OCI-LY1 (cell line): ENCODE measurements at regions not wholly inside any gene's neighbourhood (a gene's known extent, or its start where the extent isn't known, plus 50 kb on each side); places are given as distances from the start of the nearest gene placed in this dataset.
"Not testable (repeated sequence)": the region's sequence is repeated elsewhere in the genome, so short reads cannot be mapped to it uniquely, and the experiment has no call there.

Source experiments
- H2AFZ ChIP-seq: fragments of 200-600 bp; sonication (generic), shearing (Covaris generic); 2 replicates; pipeline ENCODE4 v1.6.0; 2014; ENCODE audit warnings: antibody characterized with exemption, mild to moderate bottlenecking, low read length
- H3F3A ChIP-seq: fragments of 200-600 bp; sonication (generic), shearing (Covaris generic); 2 replicates; pipeline ENCODE4 v1.6.0; 2014; ENCODE audit warnings: mild to moderate bottlenecking, antibody characterized with exemption, low read length, moderate library complexity; ENCODE audit not compliant: insufficient read depth
- H3K27ac ChIP-seq: fragments of 200-600 bp; sonication (generic); 2 replicates; pipeline ENCODE4 v1.5.1; 2014; ENCODE audit warnings: low read length, mixed run types, mild to moderate bottlenecking, low read depth; ENCODE audit not compliant: poor library complexity, severe bottlenecking
- H3K27me3 ChIP-seq: fragments of 200-600 bp; sonication (generic); 2 replicates; pipeline ENCODE4 v1.6.0; 2014; ENCODE audit warnings: antibody characterized with exemption, mild to moderate bottlenecking, low read length, moderate library complexity; ENCODE audit not compliant: insufficient read depth
- H3K36me3 ChIP-seq: fragments of 200-600 bp; sonication (generic); 2 replicates; pipeline ENCODE4 v1.6.1; 2014; ENCODE audit warnings: mild to moderate bottlenecking, antibody characterized with exemption, low read length, moderate library complexity, mixed read lengths; ENCODE audit not compliant: insufficient read depth
- H3K4me1 ChIP-seq: fragments of 200-600 bp; sonication (generic); 2 replicates; pipeline ENCODE4 v1.5.1; 2014; ENCODE audit warnings: mild to moderate bottlenecking, low read length, moderate library complexity; ENCODE audit not compliant: insufficient read depth, severe bottlenecking
- H3K4me2 ChIP-seq: fragments of 200-600 bp; sonication (generic), shearing (Covaris generic); 2 replicates; pipeline ENCODE4 v1.6.1; 2014; ENCODE audit warnings: low read length
- H3K4me3 ChIP-seq: fragments of 200-600 bp; sonication (generic); 2 replicates; pipeline ENCODE4 v1.5.1; 2014; ENCODE audit warnings: low read length, low read depth, mild to moderate bottlenecking, mixed read lengths; ENCODE audit not compliant: poor library complexity, severe bottlenecking
- H3K79me2 ChIP-seq: fragments of 200-600 bp; shearing (Covaris generic); 2 replicates; pipeline ENCODE4 v1.6.1; 2016; ENCODE audit warnings: mixed run types, low read length, mixed read lengths; ENCODE audit not compliant: insufficient read depth
- H3K9ac ChIP-seq: fragments of 200-600 bp; sonication (generic), shearing (Covaris generic); 2 replicates; pipeline ENCODE4 v1.6.1; 2014; ENCODE audit warnings: mild to moderate bottlenecking, low read length, mixed read lengths
- H3K9me2 ChIP-seq: fragments of 200-600 bp; sonication (generic), shearing (Covaris generic); 2 replicates; pipeline ENCODE4 v1.6.1; 2014; ENCODE audit warnings: low read depth, mild to moderate bottlenecking, low read length, mixed read lengths
- H3K9me3 ChIP-seq: fragments of 200-600 bp; shearing (Covaris generic); 2 replicates; pipeline ENCODE4 v1.6.1; 2014; ENCODE audit warnings: low read length, mixed read lengths
- H4K20me1 ChIP-seq: fragments of 200-600 bp; sonication (generic), shearing (Covaris generic); 2 replicates; pipeline ENCODE4 v1.6.0; 2016; ENCODE audit warnings: mild to moderate bottlenecking, low read length; ENCODE audit not compliant: insufficient read depth

GRCh38 chr16:21422824-21423223, 144.7 kb upstream of the CRYM start:
- not testable (repeated sequence) for H3K79me2 ChIP-seq, H3K9me3 ChIP-seq, H3F3A ChIP-seq, H3K27me3 ChIP-seq, H2AFZ ChIP-seq, H3K36me3 ChIP-seq, H3K9ac ChIP-seq, H3K9me2 ChIP-seq, H3K27ac ChIP-seq, H3K4me1 ChIP-seq, H4K20me1 ChIP-seq, H3K4me3 ChIP-seq, H3K4me2 ChIP-seq

- not testable (repeated sequence) for H3K9ac ChIP-seq, H3K4me3 ChIP-seq, H3K4me2 ChIP-seq, H3K9me3 ChIP-seq, H3K79me2 ChIP-seq, H3F3A ChIP-seq, H3K4me1 ChIP-seq, H3K27ac ChIP-seq, H2AFZ ChIP-seq, H3K9me2 ChIP-seq, H3K27me3 ChIP-seq, H4K20me1 ChIP-seq, H3K36me3 ChIP-seq
Measured at GRCh38 chr16:21404699-21405098, 126.6 kb upstream of the CRYM start.

GRCh38 chr16:21397866-21398265, 119.8 kb upstream of the CRYM start:
- not testable (repeated sequence) for H2AFZ ChIP-seq, H3K9me2 ChIP-seq, H3K9me3 ChIP-seq, H3K79me2 ChIP-seq, H3K27me3 ChIP-seq, H3K36me3 ChIP-seq, H3K9ac ChIP-seq, H3K27ac ChIP-seq, H3K4me3 ChIP-seq, H3F3A ChIP-seq, H3K4me1 ChIP-seq, H4K20me1 ChIP-seq, H3K4me2 ChIP-seq

- not testable (repeated sequence) for H3K27ac ChIP-seq, H2AFZ ChIP-seq, H3K9me3 ChIP-seq, H3K27me3 ChIP-seq, H3K9ac ChIP-seq, H3K79me2 ChIP-seq, H3K4me1 ChIP-seq, H3F3A ChIP-seq, H3K4me2 ChIP-seq, H3K9me2 ChIP-seq, H3K4me3 ChIP-seq, H4K20me1 ChIP-seq, H3K36me3 ChIP-seq
Measured at GRCh38 chr16:21396545-21396944, 118.5 kb upstream of the CRYM start.

- not testable (repeated sequence) for H4K20me1 ChIP-seq, H3K9me3 ChIP-seq, H3K9ac ChIP-seq, H3K4me2 ChIP-seq, H3K79me2 ChIP-seq, H3K27me3 ChIP-seq, H2AFZ ChIP-seq, H3F3A ChIP-seq, H3K4me3 ChIP-seq, H3K27ac ChIP-seq, H3K4me1 ChIP-seq, H3K36me3 ChIP-seq, H3K9me2 ChIP-seq
Measured at GRCh38 chr16:21390634-21391033, 112.5 kb upstream of the CRYM start.

- H4K20me1 ChIP-seq = not testable (repeated sequence)
Measured at GRCh38 chr16:21389860-21390259, 111.8 kb upstream of the CRYM start.

GRCh38 chr16:21387757-21388156, 109.7 kb upstream of the CRYM start:
- H3F3A ChIP-seq, H2AFZ ChIP-seq, H3K27ac ChIP-seq, H3K4me3 ChIP-seq, H3K9me3 ChIP-seq, H3K4me2 ChIP-seq, H3K9ac ChIP-seq, H3K79me2 ChIP-seq, H3K27me3 ChIP-seq, H4K20me1 ChIP-seq, H3K4me1 ChIP-seq, H3K36me3 ChIP-seq, H3K9me2 ChIP-seq: not testable (repeated sequence)

More at GRCh38 chr16:21389860-21390259, 111.8 kb upstream of the CRYM start:
- H3K9me2 ChIP-seq, H3K27me3 ChIP-seq, H3F3A ChIP-seq, H3K4me1 ChIP-seq, H3K79me2 ChIP-seq, H3K36me3 ChIP-seq, H2AFZ ChIP-seq, H3K27ac ChIP-seq, H3K4me2 ChIP-seq, H3K9me3 ChIP-seq, H3K9ac ChIP-seq, H3K4me3 ChIP-seq: not testable (repeated sequence)

GRCh38 chr16:21386201-21386915, 108.3 kb upstream of the CRYM start:
- H4K20me1 ChIP-seq, H3K9ac ChIP-seq, H3K9me3 ChIP-seq, H3K4me2 ChIP-seq, H2AFZ ChIP-seq, H3K4me1 ChIP-seq, H3F3A ChIP-seq, H3K4me3 ChIP-seq, H3K36me3 ChIP-seq, H3K79me2 ChIP-seq, H3K27ac ChIP-seq, H3K27me3 ChIP-seq, H3K9me2 ChIP-seq: not testable (repeated sequence)
